ENCODE measurements at regions not wholly inside any gene's neighbourhood (a gene's known extent, or its start where the extent isn't known, plus 50 kb on each side); places are given as distances from the start of the nearest gene placed in this dataset.
"Not testable (repeated sequence)": the region's sequence is repeated elsewhere in the genome, so short reads cannot be mapped to it uniquely, and the experiment has no call there.

GRCh38 chr6:131336596-131336995 lies 201.3 kb downstream of the AKAP7 start:
- no peak for DNase-seq (ENCODE audit: low read depth in 2 of 3, low spot score in 2 of 3)

- DNase-seq (ENCODE audit: low read depth in 2 of 3, low spot score in 2 of 3), result not testable (repeated sequence)
Observed at GRCh38 chr6:131346896-131347295, 211.6 kb downstream of the AKAP7 start.

GRCh38 chr6:131348572-131348971 lies 213.3 kb downstream of the AKAP7 start:
- DNase-seq (ENCODE audit: low read depth in 2 of 3, low spot score in 2 of 3), result no peak

GRCh38 chr6:131349199-131349598 lies 213.9 kb downstream of the AKAP7 start:
- DNase-seq (ENCODE audit: low read depth in 2 of 3, low spot score in 2 of 3), result no peak

- DNase-seq (ENCODE audit: low read depth in 2 of 3, low spot score in 2 of 3), result no peak
Observed at GRCh38 chr6:131353106-131353505, 217.8 kb downstream of the AKAP7 start.

GRCh38 chr6:131353876-131354275 lies 218.6 kb downstream of the AKAP7 start:
- DNase-seq (ENCODE audit: low read depth in 2 of 3, low spot score in 2 of 3), result no peak

GRCh38 chr6:131354356-131354755 lies 218.7 kb upstream of the ARG1 start:
- no peak for DNase-seq (ENCODE audit: low read depth in 2 of 3, low spot score in 2 of 3)

- no peak for DNase-seq (ENCODE audit: low read depth in 2 of 3, low spot score in 2 of 3)
Observed at GRCh38 chr6:131356161-131356560, 216.9 kb upstream of the ARG1 start.

- no peak for DNase-seq (ENCODE audit: low read depth in 2 of 3, low spot score in 2 of 3)
Observed at GRCh38 chr6:131357501-131357900, 215.5 kb upstream of the ARG1 start.

- DNase-seq (ENCODE audit: low read depth in 2 of 3, low spot score in 2 of 3), result no peak
Observed at GRCh38 chr6:131362070-131362469, 211.0 kb upstream of the ARG1 start.

- DNase-seq (ENCODE audit: low read depth in 2 of 3, low spot score in 2 of 3), result no peak
Observed at GRCh38 chr6:131362696-131363095, 210.3 kb upstream of the ARG1 start.

GRCh38 chr6:131363947-131364834 lies 208.8 kb upstream of the ARG1 start:
- DNase-seq (ENCODE audit: low read depth in 2 of 3, low spot score in 2 of 3), result no peak

- no peak for DNase-seq (ENCODE audit: low read depth in 2 of 3, low spot score in 2 of 3)
Observed at GRCh38 chr6:131366223-131366622, 206.8 kb upstream of the ARG1 start.

- DNase-seq (ENCODE audit: low read depth in 2 of 3, low spot score in 2 of 3), result no peak
Observed at GRCh38 chr6:131367206-131367873, 205.7 kb upstream of the ARG1 start.

- no peak for DNase-seq (ENCODE audit: low read depth in 2 of 3, low spot score in 2 of 3)
Observed at GRCh38 chr6:131368198-131368911, 204.7 kb upstream of the ARG1 start.

- no peak for DNase-seq (ENCODE audit: low read depth in 2 of 3, low spot score in 2 of 3)
Observed at GRCh38 chr6:131372535-131372934, 200.5 kb upstream of the ARG1 start.

GRCh38 chr6:131377112-131377705 lies 195.8 kb upstream of the ARG1 start:
- DNase-seq (ENCODE audit: low read depth in 2 of 3, low spot score in 2 of 3), result no peak

GRCh38 chr6:131378874-131379273 lies 194.2 kb upstream of the ARG1 start:
- DNase-seq (ENCODE audit: low read depth in 2 of 3, low spot score in 2 of 3), result no peak

GRCh38 chr6:131379948-131380347 lies 193.1 kb upstream of the ARG1 start:
- no peak for DNase-seq (ENCODE audit: low read depth in 2 of 3, low spot score in 2 of 3)

- DNase-seq (ENCODE audit: low read depth in 2 of 3, low spot score in 2 of 3), result no peak
Observed at GRCh38 chr6:131381052-131381708, 191.8 kb upstream of the ARG1 start.

GRCh38 chr6:131381709-131382093 lies 191.3 kb upstream of the ARG1 start:
- no peak for DNase-seq (ENCODE audit: low read depth in 2 of 3, low spot score in 2 of 3)

All from activated CD8-positive, alpha-beta memory T cell treated with anti-CD3 and anti-CD28 coated beads for 48 hours (primary cell).